KG1 (cell line): ENCODE measurements at regions not wholly inside any gene's neighbourhood (a gene's known extent, or its start where the extent isn't known, plus 50 kb on each side); places are given as distances from the start of the nearest gene placed in this dataset.
"Not testable (repeated sequence)": the region's sequence is repeated elsewhere in the genome, so short reads cannot be mapped to it uniquely, and the experiment has no call there.

Source experiments
- DNase-seq: peaks from one replicate; lab custom pipeline; 2025; lab: John Stamatoyannopoulos, UW

- DNase-seq = no peak
Measured at GRCh38 chr4:112775801-112776200, 138.9 kb downstream of the LARP7 start.

GRCh38 chr4:112776535-112776934 is 139.6 kb downstream of the LARP7 start:
- no peak for DNase-seq

GRCh38 chr4:112778520-112778919 is 141.6 kb downstream of the LARP7 start:
- no peak for DNase-seq

- DNase-seq = no peak
Measured at GRCh38 chr4:112793033-112793432, 156.1 kb downstream of the LARP7 start.

GRCh38 chr4:112800001-112800400 is 163.1 kb downstream of the LARP7 start:
- DNase-seq = no peak

GRCh38 chr4:112801341-112801740 is 164.4 kb downstream of the LARP7 start:
- no peak for DNase-seq

GRCh38 chr4:112802780-112803179 is 165.8 kb downstream of the LARP7 start:
- DNase-seq = no peak

- no peak for DNase-seq
Measured at GRCh38 chr4:112807083-112807482, 170.1 kb downstream of the LARP7 start.

- DNase-seq = no peak
Measured at GRCh38 chr4:112808001-112808400, 171.1 kb downstream of the LARP7 start.

GRCh38 chr4:112813790-112814189 is 176.8 kb downstream of the LARP7 start:
- no peak for DNase-seq

- no peak for DNase-seq
Measured at GRCh38 chr4:112817933-112818593, 181.1 kb downstream of the LARP7 start.

- no peak for DNase-seq
Measured at GRCh38 chr4:112818594-112818965, 181.6 kb downstream of the LARP7 start.

GRCh38 chr4:112819729-112820128 is 182.8 kb downstream of the LARP7 start:
- no peak for DNase-seq

- DNase-seq = no peak
Measured at GRCh38 chr4:112823156-112823555, 186.2 kb downstream of the LARP7 start.

- no peak for DNase-seq
Measured at GRCh38 chr4:112823606-112824005, 186.7 kb downstream of the LARP7 start.

GRCh38 chr4:112830753-112831386 is 193.9 kb downstream of the LARP7 start:
- no peak for DNase-seq

- DNase-seq = no peak
Measured at GRCh38 chr4:112832493-112832892, 195.6 kb downstream of the LARP7 start.

GRCh38 chr4:112836895-112837294 is 200.0 kb downstream of the LARP7 start:
- no peak for DNase-seq

GRCh38 chr4:112838015-112838414 is 201.1 kb downstream of the LARP7 start:
- DNase-seq = not testable (repeated sequence)

- no peak for DNase-seq
Measured at GRCh38 chr4:112840061-112840460, 203.1 kb downstream of the LARP7 start.

- no peak for DNase-seq
Measured at GRCh38 chr4:112840619-112841018, 203.7 kb downstream of the LARP7 start.

GRCh38 chr4:112842513-112842912 is 205.6 kb downstream of the LARP7 start:
- no peak for DNase-seq

GRCh38 chr4:112845386-112845785 is 204.1 kb upstream of the ANK2 start:
- no peak for DNase-seq

GRCh38 chr4:112847045-112847444 is 202.4 kb upstream of the ANK2 start:
- DNase-seq = no peak
